Endothelial cell of umbilical vein (primary cell): ENCODE measurements at regions not wholly inside any gene's neighbourhood (a gene's known extent, or its start where the extent isn't known, plus 50 kb on each side); places are given as distances from the start of the nearest gene placed in this dataset.

Experiments used
- BruUV-seq: library from RNA; stranded (reverse); fragments of 400-500 nt; replicated peaks from 2 replicates; lab custom pipeline; 2021; lab: Mats Ljungman, UMichigan
- CTCF ChIA-PET: fragments of 300-600, 350-600 bp; sonication (Branson Sonifier 250); formaldehyde crosslinking; loops from one replicate; lab custom pipeline; 2021; ENCODE audit warnings: antibody characterized with exemption, inconsistent platforms; lab: Charles Lee
- POLR2A ChIA-PET: fragments of 300-600, 350-600 bp; sonication (Branson Sonifier 250); formaldehyde crosslinking; loops from one replicate; lab custom pipeline; 2021; ENCODE audit warnings: antibody characterized with exemption, inconsistent platforms; lab: Charles Lee
- DNase-seq: peaks from one replicate; pipeline ENCODE4 v3.0.0-alpha.2; 2011; ENCODE audit warnings: low read depth, low spot score
- FAIRE-seq: peaks from 2 replicates; lab custom pipeline; 2011; peaks lifted over from hg19 to GRCh38; lab: Jason Lieb, UNC
- H2AFZ ChIP-seq: 2 replicates; pipeline ENCODE4 v1.6.0; 2012; ENCODE audit warnings: low read depth, low read length, control low read depth, inconsistent platforms
- H3K27ac ChIP-seq: 2 replicates; pipeline ENCODE4 v1.5.1; 2011; ENCODE audit warnings: low read depth, mild to moderate bottlenecking, control low read depth, low read length, moderate library complexity; ENCODE audit not compliant: insufficient read depth
- H3K27me3 ChIP-seq, 2 experiments: 2 replicates each; pipeline versions ENCODE4 v1.6.0 to v1.6.1; 2011; ENCODE audit warnings: low read length in 2 of 2, mixed read lengths in 1 of 2; ENCODE audit not compliant: control insufficient read depth in 2 of 2, insufficient read depth in 2 of 2
- H3K36me3 ChIP-seq, 2 experiments: 2 replicates in 1 of 2; 3 replicates in 1 of 2; pipeline ENCODE4 v1.5.1; 2011; ENCODE audit warnings: low read length in 2 of 2, mild to moderate bottlenecking in 1 of 2, moderate library complexity in 1 of 2; ENCODE audit not compliant: control insufficient read depth in 2 of 2, insufficient read depth in 2 of 2; ENCODE audit errors: extremely low read depth in 1 of 2
- H3K4me1 ChIP-seq: 3 replicates; pipeline ENCODE4 v1.5.1; 2011; ENCODE audit warnings: mild to moderate bottlenecking, low read length; ENCODE audit not compliant: control insufficient read depth, insufficient read depth; ENCODE audit errors: extremely low read depth
- H3K4me2 ChIP-seq: 2 replicates; pipeline ENCODE4 v1.6.1; 2011; ENCODE audit warnings: low read length, control low read depth, mixed read lengths; ENCODE audit not compliant: insufficient read depth
- H3K4me3 ChIP-seq, 3 experiments: fragments of 200-600 bp in 1 of 3; sonication (generic), shearing (Covaris generic) in 1 of 3; replicated peaks in 1 of 3; 2 replicates each; pipeline ENCODE4 v1.5.1; 2011 to 2016; ENCODE audit warnings: control low read depth in 3 of 3, low read length in 3 of 3, mild to moderate bottlenecking in 2 of 3, inconsistent platforms in 1 of 3, low read depth in 1 of 3, moderate library complexity in 1 of 3; ENCODE audit not compliant: insufficient read depth in 1 of 3
- H3K79me2 ChIP-seq: 2 replicates; pipeline ENCODE4 v1.6.0; 2012; ENCODE audit warnings: low read length, inconsistent platforms; ENCODE audit not compliant: control insufficient read depth, insufficient read depth
- H3K9ac ChIP-seq: replicated peaks from 2 replicates; pipeline ENCODE3; 2011; ENCODE audit warnings: low read length, control low read depth; ENCODE audit not compliant: insufficient read depth; ENCODE audit errors: extremely low read depth
- H3K9me1 ChIP-seq: replicated peaks from 3 replicates; pipeline ENCODE4 v1.6.0; 2011; ENCODE audit warnings: mild to moderate bottlenecking, low read length; ENCODE audit not compliant: control insufficient read depth, insufficient read depth; ENCODE audit errors: extremely low read depth
- H3K9me3 ChIP-seq: replicated peaks from 2 replicates; pipeline ENCODE4 v1.5.1; 2012; ENCODE audit warnings: low read length, inconsistent platforms; ENCODE audit not compliant: control insufficient read depth, insufficient read depth
- H4K20me1 ChIP-seq: replicated peaks from 2 replicates; pipeline ENCODE3; 2011; ENCODE audit warnings: mild to moderate bottlenecking, low read length; ENCODE audit not compliant: control insufficient read depth, insufficient read depth; ENCODE audit errors: extremely low read depth
- CTCF ChIP-seq, 2 donors: IDR thresholded peaks; 1 replicate in 1 of 2; 2 replicates in 1 of 2; pipeline ENCODE4 v1.5.1; 2011; ENCODE audit warnings: low read length in 2 of 2, mild to moderate bottlenecking in 2 of 2, moderate library complexity in 2 of 2, control low read depth in 1 of 2, inconsistent platforms in 1 of 2, low read depth in 1 of 2; ENCODE audit not compliant: insufficient read depth in 1 of 2; ENCODE audit errors: extremely low read depth in 1 of 2
- EZH2 ChIP-seq: IDR thresholded peaks from 2 replicates; pipeline ENCODE4 v1.6.1; 2012; ENCODE audit warnings: borderline replicate concordance, low read depth, mild to moderate bottlenecking, moderate library complexity, low read length, inconsistent platforms; ENCODE audit not compliant: severe bottlenecking
- FOS ChIP-seq: IDR thresholded peaks from 2 replicates; pipeline ENCODE4 v1.6.1; 2011; ENCODE audit warnings: mild to moderate bottlenecking, low read length, moderate library complexity, borderline replicate concordance; ENCODE audit not compliant: insufficient read depth
- GATA2 ChIP-seq: IDR thresholded peaks from 2 replicates; pipeline ENCODE4 v1.7.0; 2011; ENCODE audit warnings: low read depth, mild to moderate bottlenecking, moderate library complexity, mixed read lengths, low read length; ENCODE audit not compliant: insufficient read length, insufficient read depth
- JUN ChIP-seq: IDR thresholded peaks from 2 replicates; pipeline ENCODE4 v1.6.1; 2011; ENCODE audit warnings: borderline replicate concordance, low read depth; ENCODE audit not compliant: insufficient read length, insufficient read depth
- MAX ChIP-seq: IDR thresholded peaks from 2 replicates; pipeline ENCODE4 v1.6.1; 2011; ENCODE audit not compliant: insufficient read depth, insufficient read length
- MYC ChIP-seq: IDR thresholded peaks from one replicate; pipeline ENCODE4 v1.6.1; 2011; ENCODE audit warnings: mild to moderate bottlenecking, low read depth, low read length
- POLR2A ChIP-seq: IDR thresholded peaks from 2 replicates; pipeline ENCODE4 v1.6.1; 2012; ENCODE audit warnings: low read depth, mild to moderate bottlenecking, control low read depth, low read length
- POLR2AphosphoS5 ChIP-seq: IDR thresholded peaks from 2 replicates; pipeline ENCODE4 v1.6.1; 2012; ENCODE audit warnings: low read depth, mild to moderate bottlenecking, control low read depth, low read length, moderate library complexity; ENCODE audit not compliant: insufficient read depth
- dilution Hi-C: fragments of 300-500 bp; cut with MboI; formaldehyde crosslinking; loops from one replicate; pipeline ENCODE4 v1.15.0; 2019; ENCODE audit warnings: low sequenced_read_pairs; ENCODE audit not compliant: extremely low pct_ligation_motif_present
- intact Hi-C: fragments of 100-400 bp; cut with micrococcal nuclease; formaldehyde crosslinking; loops from one replicate; pipeline ENCODE4 v1.10.0; 2022

DNA sequence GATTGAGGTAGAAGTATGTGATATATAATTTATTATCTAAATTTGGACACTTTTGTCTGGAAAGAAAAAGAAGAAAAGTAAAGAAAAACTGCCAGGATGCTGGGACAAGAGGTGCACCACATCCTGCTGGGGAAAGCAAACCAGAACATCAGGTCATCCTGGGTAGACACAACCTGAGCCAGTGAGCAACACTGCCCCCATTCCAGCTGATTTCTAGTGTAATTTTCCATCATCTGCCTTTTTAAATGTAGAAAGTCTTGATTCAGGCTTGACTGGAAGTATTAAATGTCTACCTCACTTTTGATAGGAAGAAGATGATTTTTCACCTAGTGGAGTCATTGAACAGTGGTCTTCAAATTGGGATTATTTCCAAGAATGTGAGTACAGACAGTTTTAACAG lies 1164.5 kb upstream of the CITED2 start:
- Histone ChIP-seq H3K4me2 (no peak overlapping the region), H3K36me3 (no peaks in the 10 kb centered on the region), H3K27ac (no peak overlapping the region), H3K4me3 (no peak overlapping the region), H3K9me1 (no peaks in the 10 kb centered on the region), H4K20me1 (no peaks in the 10 kb centered on the region), H2AFZ (no peak overlapping the region), H3K4me1 (peaks cover 6% of the 10 kb centered on the region), H3K9me3 (no peaks in the 10 kb centered on the region), H3K79me2 (no peaks in the 10 kb centered on the region), H3K27me3 (no peaks in the 10 kb centered on the region), H3K9ac (no peak overlapping the region)
- no peak for FAIRE-seq
- dilution Hi-C loops (no loop called here), intact Hi-C loops (no loop called here)
- no peak for DNase-seq
- CTCF ChIA-PET: interaction anchor here (0.7 to 0.9 kb wide), 2 partner anchors 46 to 379 kb away, joined by 3 read pairs; no protein-coding TSS in a partner anchor
- BruUV-seq: no TSS peak
- TF ChIP-seq JUN (no peak), FOS (no peak), POLR2AphosphoS5 (no peak), POLR2A (no peak), CTCF (IDR thresholded peaks at IDR 0.05; ENCODE audit: extremely low read depth in 1 of 2, insufficient read depth in 1 of 2, low read depth in 1 of 2, low read length in 2 of 2) (no peak), GATA2 (no peak), MAX (no peak), MYC (no peak), EZH2 (no peak)
- POLR2A ChIA-PET: no interaction called here
